ENCODE measurements at regions not wholly inside any gene's neighbourhood (a gene's known extent, or its start where the extent isn't known, plus 50 kb on each side); places are given as distances from the start of the nearest gene placed in this dataset.

GRCh38 chr6:6895929-6896328 is 211.8 kb upstream of the RREB1 start:
- Mint-ChIP-seq H3K4me3 (no peak overlapping the region), H3K36me3 (no peaks in the 10 kb centered on the region), H3K9me3 (no peaks in the 10 kb centered on the region), H3K4me1 (peaks cover 9% of the 10 kb centered on the region), H3K27me3 (no peaks in the 10 kb centered on the region), H3K27ac (no peak overlapping the region)
- DNase-seq = no peak

- H3K9me3 Mint-ChIP-seq = no peaks in the 10 kb centered on the region
- no peak overlapping the region for H3K4me3 Mint-ChIP-seq
- H3K4me1 Mint-ChIP-seq = peaks cover 2% of the 10 kb centered on the region
- no peak for DNase-seq
- no peaks in the 10 kb centered on the region for H3K27me3 Mint-ChIP-seq
- H3K27ac Mint-ChIP-seq = no peak overlapping the region
- no peaks in the 10 kb centered on the region for H3K36me3 Mint-ChIP-seq
Observed at GRCh38 chr6:6897140-6897539, 210.6 kb upstream of the RREB1 start.

- no peak for DNase-seq
- H3K27ac Mint-ChIP-seq = no peak overlapping the region
- no peaks in the 10 kb centered on the region for H3K27me3 Mint-ChIP-seq
- no peaks in the 10 kb centered on the region for H3K4me1 Mint-ChIP-seq
- no peaks in the 10 kb centered on the region for H3K9me3 Mint-ChIP-seq
- H3K36me3 Mint-ChIP-seq = no peaks in the 10 kb centered on the region
- no peak overlapping the region for H3K4me3 Mint-ChIP-seq
Observed at GRCh38 chr6:6900569-6901204, 207.1 kb upstream of the RREB1 start.

- H3K27me3 Mint-ChIP-seq = no peaks in the 10 kb centered on the region
- DNase-seq = no peak
- H3K4me1 Mint-ChIP-seq = no peaks in the 10 kb centered on the region
- no peak overlapping the region for H3K27ac Mint-ChIP-seq
- H3K9me3 Mint-ChIP-seq = no peaks in the 10 kb centered on the region
- no peaks in the 10 kb centered on the region for H3K36me3 Mint-ChIP-seq
- no peak overlapping the region for H3K4me3 Mint-ChIP-seq
Observed at GRCh38 chr6:6901205-6901719, 206.5 kb upstream of the RREB1 start.

DNA sequence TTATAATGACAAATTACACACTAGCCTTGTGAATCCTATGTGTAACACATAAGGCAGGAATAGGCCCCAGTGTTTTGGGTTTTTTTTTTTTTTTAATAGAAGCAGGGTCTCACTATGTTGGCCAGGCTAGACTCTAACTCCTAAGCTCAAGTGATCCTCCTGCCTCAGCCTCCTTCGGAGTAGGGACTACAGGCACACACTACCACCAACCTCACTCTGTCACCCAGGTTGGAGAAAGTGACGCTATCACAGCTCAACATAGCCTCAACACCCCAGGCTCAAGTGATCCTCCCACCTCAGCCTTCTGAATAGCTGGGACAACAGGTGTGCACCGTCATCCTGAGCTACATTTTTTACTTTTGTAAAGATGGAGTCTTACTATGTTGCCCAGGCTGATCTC is 205.8 kb upstream of the RREB1 start:
- no peak for DNase-seq
- Mint-ChIP-seq H3K4me3 (no peak overlapping the region), H3K9me3 (no peaks in the 10 kb centered on the region), H3K27me3 (peaks cover 6% of the 10 kb centered on the region), H3K36me3 (no peaks in the 10 kb centered on the region), H3K27ac (no peak overlapping the region), H3K4me1 (no peaks in the 10 kb centered on the region)

DNA sequence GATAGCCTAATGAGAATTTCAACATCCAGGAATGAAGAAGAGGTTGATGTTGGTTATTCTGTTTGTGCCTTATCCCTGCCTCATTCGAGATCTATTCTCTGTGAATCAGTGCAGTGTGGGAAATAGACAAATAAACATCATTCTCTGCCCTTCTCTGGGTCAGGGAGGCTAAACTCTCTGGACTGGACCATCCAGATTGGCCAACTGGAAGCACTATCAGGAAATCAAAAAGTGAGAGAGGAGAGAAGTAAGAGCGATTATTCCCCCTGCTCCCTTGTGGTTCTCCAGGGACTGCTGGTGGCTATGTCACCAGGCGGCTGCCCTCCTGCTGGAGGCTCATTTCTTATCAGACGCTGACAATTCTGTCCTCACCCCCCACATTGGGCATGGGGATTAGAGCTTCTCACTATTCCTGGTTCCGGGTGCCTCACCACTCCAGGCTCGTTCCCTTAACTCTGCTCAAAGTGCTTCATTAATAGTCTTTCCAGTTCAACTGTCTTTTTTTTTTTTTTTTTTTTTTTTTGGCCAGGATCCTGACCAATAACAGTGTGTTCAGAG is 201.7 kb upstream of the RREB1 start:
- DNase-seq = no peak
- no peak overlapping the region for H3K4me3 Mint-ChIP-seq
- no peaks in the 10 kb centered on the region for H3K9me3 Mint-ChIP-seq
- H3K27ac Mint-ChIP-seq = no peak overlapping the region
- H3K4me1 Mint-ChIP-seq = no peaks in the 10 kb centered on the region
- H3K27me3 Mint-ChIP-seq = peaks cover 20% of the 10 kb centered on the region
- H3K36me3 Mint-ChIP-seq = no peaks in the 10 kb centered on the region

DNA sequence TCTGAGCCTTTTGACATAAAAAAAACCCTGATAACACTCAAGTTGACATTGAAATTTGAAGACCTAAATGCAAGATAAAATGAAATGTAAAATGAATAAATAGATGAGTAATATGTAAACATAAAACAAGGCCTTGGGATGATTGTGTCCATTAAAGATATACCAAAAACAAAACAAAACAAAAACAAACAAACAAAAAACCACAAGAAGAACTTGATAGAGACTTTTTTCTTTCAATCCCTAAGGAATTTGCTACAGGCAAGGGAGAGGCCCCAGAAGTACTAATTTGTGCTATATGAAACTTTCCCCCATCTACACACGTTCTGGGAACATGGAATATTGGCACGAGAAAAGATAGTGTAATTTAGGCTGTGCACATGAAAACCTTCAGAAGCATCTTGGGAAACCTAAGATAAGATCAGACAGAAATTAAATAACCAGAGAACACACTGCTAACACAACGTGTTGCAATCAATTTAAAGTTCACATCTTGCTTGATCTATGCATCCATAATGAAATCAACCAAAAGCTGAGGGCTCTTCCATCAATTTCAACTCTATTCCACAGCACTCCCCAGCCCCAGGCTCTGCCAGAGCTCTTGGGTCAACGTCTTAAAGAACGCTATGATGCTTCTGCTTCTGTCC is 201.1 kb upstream of the RREB1 start:
- Mint-ChIP-seq H3K36me3 (no peaks in the 10 kb centered on the region), H3K4me3 (no peak overlapping the region), H3K4me1 (no peaks in the 10 kb centered on the region), H3K27me3 (peaks cover 20% of the 10 kb centered on the region), H3K27ac (no peak overlapping the region), H3K9me3 (no peaks in the 10 kb centered on the region)
- no peak for DNase-seq

- H3K27me3 Mint-ChIP-seq = peaks cover 20% of the 10 kb centered on the region
Observed at GRCh38 chr6:6907286-6907685, 200.5 kb upstream of the RREB1 start.

GRCh38 chr6:6908121-6908520 is 199.6 kb upstream of the RREB1 start:
- H3K4me1 Mint-ChIP-seq = no peaks in the 10 kb centered on the region
- no peak overlapping the region for H3K27ac Mint-ChIP-seq
- H3K27me3 Mint-ChIP-seq = peaks cover 27% of the 10 kb centered on the region
- no peak for DNase-seq
- no peak overlapping the region for H3K4me3 Mint-ChIP-seq
- no peaks in the 10 kb centered on the region for H3K9me3 Mint-ChIP-seq
- no peaks in the 10 kb centered on the region for H3K36me3 Mint-ChIP-seq

More at GRCh38 chr6:6907286-6907685, 200.5 kb upstream of the RREB1 start:
- DNase-seq = no peak
- no peak overlapping the region for H3K27ac Mint-ChIP-seq
- H3K9me3 Mint-ChIP-seq = no peaks in the 10 kb centered on the region
- no peaks in the 10 kb centered on the region for H3K4me1 Mint-ChIP-seq
- no peak overlapping the region for H3K4me3 Mint-ChIP-seq
- H3K36me3 Mint-ChIP-seq = no peaks in the 10 kb centered on the region

GRCh38 chr6:6909111-6909510 is 198.7 kb upstream of the RREB1 start:
- no peak overlapping the region for H3K4me3 Mint-ChIP-seq
- H3K27me3 Mint-ChIP-seq = peaks cover 36% of the 10 kb centered on the region
- no peak overlapping the region for H3K27ac Mint-ChIP-seq

DNA sequence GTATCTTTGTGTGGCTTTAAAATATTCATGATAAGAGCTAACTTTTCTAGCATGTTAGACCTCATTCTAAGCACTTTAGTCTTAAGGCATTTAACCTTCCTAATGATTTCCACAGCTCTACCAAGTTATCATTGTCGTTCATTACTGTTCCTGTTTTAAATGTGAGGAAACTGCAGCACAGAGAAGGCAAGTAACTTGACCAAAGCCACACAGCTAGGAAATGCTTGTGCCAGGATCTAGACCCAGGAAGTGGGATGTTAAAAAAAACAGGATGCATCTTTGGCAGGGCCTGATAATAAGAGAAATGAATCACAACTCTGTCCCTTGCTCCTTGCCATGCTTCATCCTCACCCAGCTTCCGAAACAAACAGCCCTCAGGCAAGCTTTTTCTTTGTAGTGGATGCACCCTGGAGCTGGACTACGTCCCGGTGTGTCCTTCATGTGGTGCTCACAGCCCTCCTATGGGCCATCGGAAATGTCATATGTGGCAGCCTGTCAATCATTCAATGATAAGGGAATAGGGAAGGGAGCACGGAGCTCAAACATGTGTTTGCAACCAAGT is 196.9 kb upstream of the RREB1 start:
- no peak overlapping the region for H3K27ac Mint-ChIP-seq
- no peak for DNase-seq
- H3K36me3 Mint-ChIP-seq = no peaks in the 10 kb centered on the region
- H3K9me3 Mint-ChIP-seq = no peaks in the 10 kb centered on the region
- no peak overlapping the region for H3K4me3 Mint-ChIP-seq
- H3K4me1 Mint-ChIP-seq = peaks cover 4% of the 10 kb centered on the region
- H3K27me3 Mint-ChIP-seq = peaks cover 43% of the 10 kb centered on the region

More at GRCh38 chr6:6909111-6909510, 198.7 kb upstream of the RREB1 start:
- DNase-seq = no peak
- Mint-ChIP-seq H3K4me1 (no peaks in the 10 kb centered on the region), H3K9me3 (no peaks in the 10 kb centered on the region), H3K36me3 (no peaks in the 10 kb centered on the region)

GRCh38 chr6:6911391-6911790 is 196.4 kb upstream of the RREB1 start:
- Mint-ChIP-seq H3K4me1 (peaks cover 10% of the 10 kb centered on the region), H3K9me3 (no peaks in the 10 kb centered on the region), H3K27ac (no peak overlapping the region), H3K27me3 (peaks cover 42% of the 10 kb centered on the region), H3K4me3 (no peak overlapping the region), H3K36me3 (no peaks in the 10 kb centered on the region)
- no peak for DNase-seq

- Mint-ChIP-seq H3K4me1 (peaks cover 24% of the 10 kb centered on the region), H3K4me3 (no peak overlapping the region), H3K36me3 (no peaks in the 10 kb centered on the region), H3K27ac (no peak overlapping the region), H3K27me3 (peaks cover 35% of the 10 kb centered on the region), H3K9me3 (no peaks in the 10 kb centered on the region)
- DNase-seq = no peak
Observed at GRCh38 chr6:6912817-6913744, 194.7 kb upstream of the RREB1 start.

GRCh38 chr6:6915219-6915618 is 192.5 kb upstream of the RREB1 start:
- peaks cover 42% of the 10 kb centered on the region for H3K4me1 Mint-ChIP-seq
- no peak overlapping the region for H3K4me3 Mint-ChIP-seq
- H3K36me3 Mint-ChIP-seq = peaks cover 1% of the 10 kb centered on the region
- H3K27ac Mint-ChIP-seq = no peak overlapping the region
- H3K9me3 Mint-ChIP-seq = no peaks in the 10 kb centered on the region
- H3K27me3 Mint-ChIP-seq = peaks cover 31% of the 10 kb centered on the region
- DNase-seq = no peak
